NCI-H2107 treated with DMSO at 0.1 percent for 48 hours (cell line): ENCODE measurements at regions not wholly inside any gene's neighbourhood (a gene's known extent, or its start where the extent isn't known, plus 50 kb on each side); places are given as distances from the start of the nearest gene placed in this dataset.
"Not testable (repeated sequence)": the region's sequence is repeated elsewhere in the genome, so short reads cannot be mapped to it uniquely, and the experiment has no call there.

Experiments used
- DNase-seq: peaks from one replicate; lab custom pipeline; 2025; ENCODE audit not compliant: unreplicated experiment; lab: John Stamatoyannopoulos, UW

DNA sequence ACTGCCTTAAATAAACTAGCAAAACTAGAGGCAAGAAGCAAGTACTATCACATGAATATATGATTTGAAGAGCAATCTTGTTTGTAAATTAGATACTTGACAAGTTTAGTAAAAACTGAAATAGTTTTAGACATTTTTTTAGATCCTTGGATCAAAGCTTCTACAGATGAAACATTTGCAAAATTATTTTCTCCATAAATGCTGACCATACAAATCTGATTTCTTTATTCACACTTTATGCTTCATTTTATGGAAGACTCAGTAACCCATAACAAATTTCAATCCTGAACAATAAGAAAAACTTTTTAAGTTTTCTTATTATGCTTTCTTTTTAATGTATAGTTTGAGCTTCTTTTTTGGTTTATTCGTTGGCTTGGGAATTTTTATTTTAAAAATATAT is 750.2 kb upstream of the SLITRK5 start:
- DNase-seq, result no peak

- DNase-seq, result no peak
Measured at GRCh38 chr13:86922936-86923335, 748.2 kb upstream of the SLITRK5 start.

DNA sequence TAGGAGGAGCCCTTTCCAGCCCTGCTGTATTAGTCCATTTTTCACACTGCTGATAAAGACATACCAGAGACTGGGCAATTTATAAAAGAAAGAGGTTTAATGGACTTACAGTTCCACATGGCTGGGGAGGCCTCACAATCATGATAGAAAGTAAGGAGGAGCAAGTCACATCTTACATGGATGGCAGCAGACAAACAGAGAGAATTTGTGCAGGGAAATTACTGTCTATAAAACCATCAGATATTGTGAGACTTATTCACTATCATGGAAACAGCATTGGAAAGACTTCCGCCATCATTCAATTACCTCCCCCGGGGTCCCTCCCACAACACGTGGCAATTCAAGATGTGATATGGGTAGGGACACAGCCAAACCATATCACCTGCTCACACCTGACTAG is 744.3 kb upstream of the SLITRK5 start:
- DNase-seq, result not testable (repeated sequence)

DNA sequence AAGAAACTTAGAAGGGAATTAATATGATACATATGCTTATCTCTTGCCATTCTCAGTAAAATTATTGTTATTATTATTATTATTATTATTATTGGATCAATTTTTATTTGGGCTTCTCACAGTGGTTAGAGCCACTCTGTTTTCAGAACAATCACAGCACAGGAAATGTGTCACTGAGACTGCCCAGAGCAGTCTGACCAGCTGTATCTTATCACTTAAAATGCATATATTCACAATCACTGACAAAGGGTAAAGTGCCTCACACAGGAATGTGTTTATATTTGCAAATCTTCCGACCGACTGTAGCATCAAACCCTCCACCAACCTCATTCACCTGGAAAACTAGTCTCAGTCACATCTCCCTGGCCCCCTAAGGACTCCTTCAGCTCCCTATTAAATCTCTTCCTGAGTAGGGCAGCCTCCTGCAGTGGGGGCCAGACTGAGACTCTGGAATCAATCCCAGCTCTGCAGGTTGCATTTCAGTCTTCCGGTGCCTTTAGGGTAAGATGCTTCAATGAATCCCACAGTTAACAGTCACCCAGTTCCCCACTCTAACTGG is 738.3 kb upstream of the SLITRK5 start:
- no peak for DNase-seq

GRCh38 chr13:86933676-86934075 is 737.5 kb upstream of the SLITRK5 start:
- no peak for DNase-seq

DNA sequence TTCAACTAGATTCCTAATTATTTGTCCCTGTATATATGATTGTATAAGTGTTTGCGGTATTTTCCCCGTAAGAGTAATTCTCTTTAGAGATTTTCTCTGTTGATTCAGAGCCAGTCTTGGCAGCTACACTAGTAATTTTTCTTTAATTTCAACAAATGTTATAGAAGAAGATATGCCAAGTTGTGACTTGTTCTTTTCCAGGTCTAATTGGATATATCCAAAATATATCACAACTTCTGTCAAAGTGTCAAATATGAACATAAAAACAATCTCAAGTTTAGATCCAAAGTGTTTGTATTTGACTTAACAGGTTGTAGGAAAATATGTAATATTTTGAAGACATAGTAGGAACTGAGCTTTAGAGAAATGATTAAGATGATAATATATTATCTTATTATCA is 733.9 kb upstream of the SLITRK5 start:
- no peak for DNase-seq

GRCh38 chr13:86945584-86945983 is 725.6 kb upstream of the SLITRK5 start:
- DNase-seq, result no peak

DNA sequence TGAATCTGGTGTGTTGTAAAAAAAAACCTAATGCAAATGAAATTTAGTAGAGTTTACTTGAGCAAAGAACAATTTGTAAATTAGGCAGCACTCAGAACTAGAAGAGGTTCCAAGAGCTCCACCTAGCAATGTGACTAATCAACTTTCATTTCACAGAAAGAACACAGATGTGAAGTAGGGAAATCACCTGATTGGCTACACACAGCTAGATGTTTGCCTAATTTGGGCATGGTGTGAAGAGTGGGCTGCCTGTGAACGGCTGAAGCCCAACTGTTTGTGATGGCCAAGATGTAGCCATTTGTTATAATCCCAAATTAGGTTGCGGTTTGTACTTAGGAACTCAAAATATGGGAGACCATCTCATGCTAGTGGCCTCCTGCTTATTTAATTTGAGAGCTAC is 724.4 kb upstream of the SLITRK5 start:
- no peak for DNase-seq

GRCh38 chr13:86954341-86954740 is 716.8 kb upstream of the SLITRK5 start:
- DNase-seq, result no peak

GRCh38 chr13:86960876-86961275 is 710.3 kb upstream of the SLITRK5 start:
- no peak for DNase-seq

GRCh38 chr13:86974251-86974994 is 696.7 kb upstream of the SLITRK5 start:
- DNase-seq, result no peak

DNA sequence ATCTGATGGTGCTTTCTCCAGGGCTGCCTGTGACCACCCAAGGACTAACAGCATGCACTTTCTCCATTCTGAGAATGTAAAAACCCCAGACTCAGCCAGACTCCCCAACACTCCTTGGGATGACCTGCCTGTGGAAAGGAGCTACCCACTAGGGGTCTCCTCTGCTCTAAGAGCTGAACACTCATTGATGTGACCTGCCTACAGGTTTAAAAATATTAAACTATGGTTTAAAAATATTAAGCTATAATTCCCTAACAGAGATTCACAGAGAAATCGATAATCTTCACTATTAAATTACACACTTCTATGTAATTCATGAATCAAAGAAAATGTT is 696.2 kb upstream of the SLITRK5 start:
- DNase-seq, result no peak

- DNase-seq, result no peak
Measured at GRCh38 chr13:86976521-86977324, 694.4 kb upstream of the SLITRK5 start.

DNA sequence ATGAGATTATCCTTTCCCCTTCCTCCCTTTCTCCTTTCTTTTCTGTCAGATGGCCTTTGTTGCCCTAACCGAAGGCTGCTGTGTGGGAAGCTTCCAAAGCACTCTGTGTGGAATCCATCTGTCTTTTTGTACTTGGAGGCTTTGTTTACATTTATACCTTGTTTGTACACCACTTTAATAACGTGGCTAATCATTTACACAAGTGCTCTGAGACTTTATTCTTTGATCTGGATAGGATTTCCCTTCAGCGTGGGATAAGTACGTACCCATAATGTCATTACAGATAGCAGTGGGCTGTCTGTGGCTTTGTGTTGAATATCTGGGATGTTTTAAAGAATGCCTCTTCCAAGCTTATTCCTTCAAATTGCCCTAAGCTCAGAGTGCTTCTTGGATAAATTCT is 684.7 kb upstream of the SLITRK5 start:
- no peak for DNase-seq

GRCh38 chr13:86992251-86992650 is 678.9 kb upstream of the SLITRK5 start:
- DNase-seq, result no peak

- no peak for DNase-seq
Measured at GRCh38 chr13:87003265-87003664, 667.9 kb upstream of the SLITRK5 start.

GRCh38 chr13:87005511-87005910 is 665.7 kb upstream of the SLITRK5 start:
- DNase-seq, result no peak

DNA sequence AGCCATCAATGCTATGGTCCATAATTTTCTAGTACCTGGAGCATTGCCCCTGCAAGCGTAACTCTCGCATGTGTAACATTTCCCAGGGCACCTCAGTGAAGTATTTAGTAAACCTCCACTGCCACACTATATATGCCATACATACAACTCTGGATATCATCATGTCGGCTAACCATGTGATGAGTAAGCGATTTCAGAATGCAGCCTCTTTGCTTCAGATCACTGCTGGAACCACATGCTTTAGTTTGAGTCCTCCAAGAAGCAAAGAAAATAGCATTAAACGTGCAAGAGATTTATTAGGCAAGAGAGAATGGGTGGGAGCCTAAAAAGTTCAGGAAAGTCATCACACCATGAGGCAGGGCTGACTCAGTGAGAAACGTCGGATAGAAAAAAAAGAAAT is 635.6 kb upstream of the SLITRK5 start:
- no peak for DNase-seq

DNA sequence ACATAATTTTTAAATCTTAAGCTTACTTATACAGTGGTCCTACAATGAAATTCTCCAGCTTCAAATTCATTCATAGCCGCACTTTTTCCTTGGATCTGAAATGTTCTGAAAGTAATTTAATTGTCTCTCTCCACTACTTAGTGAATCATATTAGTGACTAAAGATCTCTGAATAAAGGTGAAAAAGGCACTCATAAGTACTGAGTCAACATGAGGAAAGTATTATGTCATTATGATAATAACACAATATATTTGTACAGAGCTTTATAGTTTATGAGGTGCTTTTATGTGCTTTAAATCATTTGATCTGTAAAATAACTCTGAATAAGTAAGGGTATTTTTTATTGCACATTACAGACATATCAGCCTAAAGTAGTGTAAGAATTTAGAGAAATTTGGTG is 628.2 kb upstream of the SLITRK5 start:
- no peak for DNase-seq

GRCh38 chr13:87052731-87053130 is 618.4 kb upstream of the SLITRK5 start:
- DNase-seq, result no peak

DNA sequence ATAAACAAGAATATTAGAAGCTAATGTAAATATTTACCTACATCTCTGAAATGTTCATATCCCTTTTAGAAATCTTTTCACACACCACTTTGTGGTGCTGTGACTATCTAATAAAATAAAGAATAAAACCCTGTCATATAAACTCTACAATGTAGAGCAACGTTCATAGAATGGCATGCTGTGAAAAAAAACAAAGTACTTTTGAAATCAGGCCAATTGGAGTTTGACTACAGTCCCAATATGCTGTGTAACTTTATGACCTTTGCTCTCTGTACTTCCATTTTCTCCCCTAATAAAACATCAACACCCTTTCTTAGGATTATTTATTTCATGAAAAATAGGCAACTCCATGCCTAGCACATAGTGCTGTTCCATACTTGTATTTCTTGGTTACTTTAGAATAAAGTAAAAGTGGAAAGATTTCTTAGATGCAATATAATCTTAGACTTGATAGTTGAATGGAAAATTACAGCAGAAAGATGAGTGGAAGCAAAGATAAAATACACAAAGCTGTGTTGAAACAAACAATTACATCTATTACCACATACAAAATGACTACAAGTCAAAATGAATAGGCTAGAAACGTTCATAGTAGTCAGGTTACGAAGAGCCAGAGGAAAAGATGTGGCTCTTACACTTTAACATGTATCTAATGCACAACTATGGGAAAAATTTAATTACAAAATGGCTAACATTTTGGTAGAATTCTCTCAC is 613.2 kb upstream of the SLITRK5 start:
- DNase-seq, result no peak
